ENCODE measurements at regions not wholly inside any gene's neighbourhood (a gene's known extent, or its start where the extent isn't known, plus 50 kb on each side); places are given as distances from the start of the nearest gene placed in this dataset.

DNA sequence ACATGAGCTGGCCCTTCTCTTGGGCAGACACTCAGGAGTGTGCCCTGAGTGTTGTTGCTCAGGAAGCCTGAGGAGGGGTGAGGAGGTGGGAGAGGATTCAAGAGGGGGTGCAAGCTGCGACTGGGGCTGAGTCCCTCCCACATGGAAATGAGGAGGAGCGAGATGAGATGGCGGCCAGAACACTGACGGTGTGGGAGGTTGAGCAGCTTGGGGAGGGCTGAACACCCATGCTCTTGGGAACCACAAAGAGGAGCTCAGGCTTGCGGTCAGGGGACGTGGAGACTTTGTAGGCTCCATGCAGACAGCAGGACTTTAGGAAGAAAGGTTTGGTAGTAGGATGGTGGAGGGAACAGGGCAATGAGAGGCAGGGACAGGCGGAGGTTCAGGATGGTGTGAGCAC, 163.2 kb upstream of the SHH start:
- Histone ChIP-seq H3K4me2 (ENCODE audit: low read length) (no peak overlapping the region), H3K79me2 (ENCODE audit: control insufficient read depth, low read length) (no peaks in the 10 kb centered on the region), H3F3A (ENCODE audit: control insufficient read depth, insufficient read depth) (no peaks in the 10 kb centered on the region), H3K27ac (ENCODE audit: low read depth, low read length) (no peak overlapping the region), H3K36me3 (ENCODE audit: control insufficient read depth, low read length) (no peaks in the 10 kb centered on the region), H3K9me3 (ENCODE audit: control insufficient read depth, insufficient read depth, low read length) (no peaks in the 10 kb centered on the region), H3K27me3 (ENCODE audit: control insufficient read depth, low read length) (no peaks in the 10 kb centered on the region), H4K20me1 (ENCODE audit: control insufficient read depth, insufficient read depth, low read depth, low read length) (no peaks in the 10 kb centered on the region), H3K4me1 (ENCODE audit: control insufficient read depth, low read length) (no peaks in the 10 kb centered on the region), H3K4me3 (ENCODE audit: low read length) (no peak overlapping the region), H3K9me2 (replicated peaks; ENCODE audit: control insufficient read depth, low read length) (no peaks in the 10 kb centered on the region)
- TF ChIP-seq EZH2phosphoT487 (IDR thresholded peaks at IDR 0.05; ENCODE audit: borderline replicate concordance, low read length) = no peak
- TF ChIP-seq, protein P1, sequence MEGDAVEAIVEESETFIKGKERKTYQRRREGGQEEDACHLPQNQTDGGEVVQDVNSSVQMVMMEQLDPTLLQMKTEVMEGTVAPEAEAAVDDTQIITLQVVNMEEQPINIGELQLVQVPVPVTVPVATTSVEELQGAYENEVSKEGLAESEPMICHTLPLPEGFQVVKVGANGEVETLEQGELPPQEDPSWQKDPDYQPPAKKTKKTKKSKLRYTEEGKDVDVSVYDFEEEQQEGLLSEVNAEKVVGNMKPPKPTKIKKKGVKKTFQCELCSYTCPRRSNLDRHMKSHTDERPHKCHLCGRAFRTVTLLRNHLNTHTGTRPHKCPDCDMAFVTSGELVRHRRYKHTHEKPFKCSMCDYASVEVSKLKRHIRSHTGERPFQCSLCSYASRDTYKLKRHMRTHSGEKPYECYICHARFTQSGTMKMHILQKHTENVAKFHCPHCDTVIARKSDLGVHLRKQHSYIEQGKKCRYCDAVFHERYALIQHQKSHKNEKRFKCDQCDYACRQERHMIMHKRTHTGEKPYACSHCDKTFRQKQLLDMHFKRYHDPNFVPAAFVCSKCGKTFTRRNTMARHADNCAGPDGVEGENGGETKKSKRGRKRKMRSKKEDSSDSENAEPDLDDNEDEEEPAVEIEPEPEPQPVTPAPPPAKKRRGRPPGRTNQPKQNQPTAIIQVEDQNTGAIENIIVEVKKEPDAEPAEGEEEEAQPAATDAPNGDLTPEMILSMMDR (IDR thresholded peaks at IDR 0.05; ENCODE audit: low read depth, low read length, poor library complexity, severe bottlenecking) = no peak

DNA sequence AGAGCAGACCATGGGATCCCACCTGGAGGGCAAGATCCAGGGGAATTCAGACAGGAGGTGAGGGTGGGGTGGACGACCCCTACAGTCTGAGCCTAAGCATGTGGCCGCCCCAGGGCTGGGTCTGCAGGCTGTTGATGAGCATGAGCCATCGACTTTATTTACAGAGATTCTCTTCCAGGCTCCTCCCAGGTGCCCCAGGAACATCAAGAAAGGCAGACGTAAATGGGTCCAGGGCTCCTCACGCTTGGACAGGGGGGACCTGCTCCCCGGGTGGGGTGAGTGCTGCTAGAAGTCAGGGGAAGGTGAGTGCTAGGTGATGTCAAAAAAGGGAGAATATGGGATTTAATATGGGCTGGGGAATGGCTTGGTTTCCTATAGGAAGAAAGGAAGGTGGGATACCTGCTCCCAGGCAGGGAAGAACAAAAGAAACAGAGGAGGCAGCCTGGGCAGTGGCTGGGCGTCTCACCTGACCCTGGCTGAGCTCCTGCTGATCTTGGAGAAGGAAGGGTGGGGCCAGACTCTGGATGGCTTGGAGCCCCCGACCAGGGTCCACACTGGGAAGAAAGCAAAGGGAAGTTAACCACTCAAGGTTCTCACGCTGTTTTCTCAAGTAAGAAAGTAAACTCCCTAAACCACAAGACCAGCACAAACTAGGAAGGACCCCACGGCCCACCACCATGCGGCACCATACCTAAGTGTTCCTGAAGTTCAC, 162.1 kb upstream of the SHH start:
- Histone ChIP-seq H3K27me3 (ENCODE audit: control insufficient read depth, low read length) (no peaks in the 10 kb centered on the region), H3K79me2 (ENCODE audit: control insufficient read depth, low read length) (no peaks in the 10 kb centered on the region), H4K20me1 (ENCODE audit: control insufficient read depth, insufficient read depth, low read depth, low read length) (no peaks in the 10 kb centered on the region), H3K9me3 (ENCODE audit: control insufficient read depth, insufficient read depth, low read length) (no peaks in the 10 kb centered on the region), H3F3A (ENCODE audit: control insufficient read depth, insufficient read depth) (no peaks in the 10 kb centered on the region), H3K36me3 (ENCODE audit: control insufficient read depth, low read length) (no peaks in the 10 kb centered on the region), H3K4me3 (ENCODE audit: low read length) (no peak overlapping the region), H3K4me2 (ENCODE audit: low read length) (no peak overlapping the region), H3K4me1 (ENCODE audit: control insufficient read depth, low read length) (no peaks in the 10 kb centered on the region), H3K27ac (ENCODE audit: low read depth, low read length) (no peak overlapping the region), H3K9me2 (replicated peaks; ENCODE audit: control insufficient read depth, low read length) (no peaks in the 10 kb centered on the region)
- no peak for TF ChIP-seq EZH2phosphoT487 (IDR thresholded peaks at IDR 0.05; ENCODE audit: borderline replicate concordance, low read length)
- TF ChIP-seq, protein P1 (IDR thresholded peaks at IDR 0.05; ENCODE audit: low read depth, low read length, poor library complexity, severe bottlenecking) = no peak

DNA sequence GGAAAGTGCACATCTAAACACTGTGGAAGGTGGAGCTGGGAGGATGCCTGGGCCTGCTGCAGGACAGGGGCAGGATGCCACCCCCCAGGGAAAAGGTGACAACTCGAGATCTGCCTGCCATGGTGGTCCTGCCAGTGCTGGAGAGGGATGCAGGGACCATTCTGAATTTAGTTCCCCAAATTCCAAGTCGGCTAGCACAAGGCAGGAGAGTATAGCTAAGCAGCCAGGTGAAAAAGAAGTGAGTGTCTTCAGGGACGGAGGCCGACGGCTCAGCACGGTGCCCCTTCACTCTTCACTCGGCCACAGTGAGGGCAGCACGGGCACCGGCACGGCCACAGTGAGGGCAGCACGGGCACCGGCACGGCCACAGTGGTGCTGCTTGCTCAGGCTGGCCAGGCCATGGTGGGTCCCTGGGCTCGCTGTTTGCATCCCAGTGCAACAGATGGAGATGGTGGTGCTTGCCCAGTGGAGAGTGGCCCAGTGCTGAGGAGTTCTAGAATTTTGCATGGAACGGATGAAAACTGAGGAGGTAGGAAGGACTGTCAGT, 161.3 kb upstream of the SHH start:
- no peak for TF ChIP-seq EZH2phosphoT487 (IDR thresholded peaks at IDR 0.05; ENCODE audit: borderline replicate concordance, low read length)
- TF ChIP-seq, protein P1 (IDR thresholded peaks at IDR 0.05; ENCODE audit: low read depth, low read length, poor library complexity, severe bottlenecking) = no peak
- Histone ChIP-seq H3K9me3 (ENCODE audit: control insufficient read depth, insufficient read depth, low read length) (no peaks in the 10 kb centered on the region), H3K9me2 (replicated peaks; ENCODE audit: control insufficient read depth, low read length) (no peaks in the 10 kb centered on the region), H3K36me3 (ENCODE audit: control insufficient read depth, low read length) (no peaks in the 10 kb centered on the region), H4K20me1 (ENCODE audit: control insufficient read depth, insufficient read depth, low read depth, low read length) (no peaks in the 10 kb centered on the region), H3K79me2 (ENCODE audit: control insufficient read depth, low read length) (no peaks in the 10 kb centered on the region), H3K4me1 (ENCODE audit: control insufficient read depth, low read length) (no peaks in the 10 kb centered on the region), H3F3A (ENCODE audit: control insufficient read depth, insufficient read depth) (no peaks in the 10 kb centered on the region), H3K27ac (ENCODE audit: low read depth, low read length) (no peak overlapping the region), H3K27me3 (ENCODE audit: control insufficient read depth, low read length) (no peaks in the 10 kb centered on the region), H3K4me2 (ENCODE audit: low read length) (no peak overlapping the region), H3K4me3 (ENCODE audit: low read length) (no peak overlapping the region)

Measured in DOHH2 (cell line).